Spleen (tissue), 7 donors: ENCODE measurements at regions not wholly inside any gene's neighbourhood (a gene's known extent, or its start where the extent isn't known, plus 50 kb on each side); places are given as distances from the start of the nearest gene placed in this dataset.

Source experiments
- POLR2A ChIP-seq, 3 donors: fragments of 450-650 bp; IDR thresholded peaks; one replicate each; pipeline ENCODE4 v1.5.1; 2017; ENCODE audit warnings: antibody characterized with exemption in 3 of 3, mild to moderate bottlenecking in 1 of 3
- POLR2AphosphoS5 ChIP-seq, 3 donors: sonication (generic); formaldehyde crosslinking; IDR thresholded peaks; one replicate each; pipeline ENCODE4 v1.5.1; 2017; ENCODE audit warnings: antibody characterized with exemption in 3 of 3
- TF ChIP-seq, protein P1 (sequence below), 11 experiments: fragments of 200-600 bp in 7 of 11; fragments of 450-650 bp in 4 of 11; sonication (generic) in 4 of 11; IDR thresholded peaks in 8 of 11; conservative IDR thresholded peaks in 3 of 11; 1 replicate in 7 of 11; 2 replicates in 4 of 11; pipeline versions ENCODE4 v1.4.0 to v1.8.0; 2016 to 2021; ENCODE audit warnings: antibody characterized with exemption in 11 of 11, inconsistent platforms in 4 of 11, mild to moderate bottlenecking in 1 of 11
- donor health status: DM: no; HTN: no; CAD: no; lungs with moderate emphysema.
- donor health status: DM: no; HTN: no; CAD: no.
- donor health status: DM: no; HTN: no; CAD: no.

DNA sequence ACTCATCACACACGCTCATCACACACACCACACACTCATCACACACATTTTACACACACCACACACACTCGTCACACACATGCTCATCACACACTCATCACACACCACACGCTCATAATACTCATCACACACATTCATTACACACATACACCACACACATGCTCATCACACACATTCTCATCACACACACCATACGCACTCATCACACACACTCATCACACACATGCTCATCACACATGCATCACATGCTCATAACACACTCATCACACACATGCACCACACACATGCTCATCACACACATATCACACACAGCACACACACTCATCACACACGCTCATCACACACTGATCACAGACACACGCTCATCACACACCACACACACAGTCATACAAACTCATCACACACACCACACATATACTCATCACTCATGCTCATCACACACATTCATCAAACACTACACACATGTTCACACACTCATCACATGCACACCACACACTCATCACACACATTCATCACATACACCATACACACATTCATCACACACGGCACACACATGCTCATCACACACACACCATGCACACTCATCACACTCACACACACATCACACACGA is 247.1 kb upstream of the SGCG start:
- TF ChIP-seq, protein P1, sequence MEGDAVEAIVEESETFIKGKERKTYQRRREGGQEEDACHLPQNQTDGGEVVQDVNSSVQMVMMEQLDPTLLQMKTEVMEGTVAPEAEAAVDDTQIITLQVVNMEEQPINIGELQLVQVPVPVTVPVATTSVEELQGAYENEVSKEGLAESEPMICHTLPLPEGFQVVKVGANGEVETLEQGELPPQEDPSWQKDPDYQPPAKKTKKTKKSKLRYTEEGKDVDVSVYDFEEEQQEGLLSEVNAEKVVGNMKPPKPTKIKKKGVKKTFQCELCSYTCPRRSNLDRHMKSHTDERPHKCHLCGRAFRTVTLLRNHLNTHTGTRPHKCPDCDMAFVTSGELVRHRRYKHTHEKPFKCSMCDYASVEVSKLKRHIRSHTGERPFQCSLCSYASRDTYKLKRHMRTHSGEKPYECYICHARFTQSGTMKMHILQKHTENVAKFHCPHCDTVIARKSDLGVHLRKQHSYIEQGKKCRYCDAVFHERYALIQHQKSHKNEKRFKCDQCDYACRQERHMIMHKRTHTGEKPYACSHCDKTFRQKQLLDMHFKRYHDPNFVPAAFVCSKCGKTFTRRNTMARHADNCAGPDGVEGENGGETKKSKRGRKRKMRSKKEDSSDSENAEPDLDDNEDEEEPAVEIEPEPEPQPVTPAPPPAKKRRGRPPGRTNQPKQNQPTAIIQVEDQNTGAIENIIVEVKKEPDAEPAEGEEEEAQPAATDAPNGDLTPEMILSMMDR (IDR thresholded peaks at IDR 0.05 in 8 of 11, conservative IDR thresholded peaks at IDR 0.05 in 3 of 11) = no peak
- TF ChIP-seq POLR2A (IDR thresholded peaks at IDR 0.05) (no peak), POLR2AphosphoS5 (IDR thresholded peaks at IDR 0.05) (no peak)
